ENCODE measurements at regions not wholly inside any gene's neighbourhood (a gene's known extent, or its start where the extent isn't known, plus 50 kb on each side); places are given as distances from the start of the nearest gene placed in this dataset.
A peak's percentile ranks its signal among the peaks of the same experiment; 100 is the strongest.

GRCh38 chr19:23823952-23824389, 65.3 kb upstream of the ZNF681 start:
- Histone ChIP-seq H3K4me1 (ENCODE audit: control insufficient read depth in 2 of 3, insufficient read depth in 2 of 3, low read depth in 1 of 3, low read length in 3 of 3) (no peaks in the 10 kb centered on the region), H3K27ac (ENCODE audit: low read depth in 2 of 2, low read length in 2 of 2) (no peak overlapping the region), H3K4me3 (ENCODE audit: low read length in 3 of 3) (no peak overlapping the region), H3K9ac (ENCODE audit: low read length in 3 of 3) (no peak overlapping the region), H3K9me3 (ENCODE audit: control insufficient read depth in 2 of 3, insufficient read depth in 1 of 3, low read length in 3 of 3) (peaks cover 0 to 48% (median 10%) of the 10 kb centered on the region in 3 donors), H3K36me3 (ENCODE audit: control insufficient read depth in 2 of 3, insufficient read depth in 3 of 3, low read length in 3 of 3) (no peaks in the 10 kb centered on the region), H3K27me3 (ENCODE audit: control insufficient read depth, insufficient read depth, low read length) (no peaks in the 10 kb centered on the region)
- TF ChIP-seq CTCF (IDR thresholded peaks at IDR 0.05; ENCODE audit: borderline replicate concordance, extremely low read depth, insufficient read depth): peak; percentile 16
- DNase-seq: peak in 4 of 5 donors; percentile 22 to 38 (median 30)
- no peak for FAIRE-seq
- intact Hi-C loops (cut with DNase I): no loop called here

- no peak overlapping the region for H3K27ac ChIP-seq (ENCODE audit: low read depth in 2 of 2, low read length in 2 of 2)
- H3K9ac ChIP-seq (ENCODE audit: low read length in 3 of 3): no peak overlapping the region
- intact Hi-C loops (cut with DNase I): no loop called here
- H3K4me3 ChIP-seq (ENCODE audit: low read length in 3 of 3): no peak overlapping the region
- no peaks in the 10 kb centered on the region for H3K4me1 ChIP-seq (ENCODE audit: control insufficient read depth in 2 of 3, insufficient read depth in 2 of 3, low read depth in 1 of 3, low read length in 3 of 3)
- no peak for FAIRE-seq
- no peaks in the 10 kb centered on the region for H3K27me3 ChIP-seq (ENCODE audit: control insufficient read depth, insufficient read depth, low read length)
- H3K9me3 ChIP-seq (ENCODE audit: control insufficient read depth in 2 of 3, insufficient read depth in 1 of 3, low read length in 3 of 3): peaks cover 0 to 46% (median 8%) of the 10 kb centered on the region in 3 donors
- TF ChIP-seq CTCF (IDR thresholded peaks at IDR 0.05; ENCODE audit: borderline replicate concordance, extremely low read depth, insufficient read depth): no peak
- DNase-seq: no peak
- H3K36me3 ChIP-seq (ENCODE audit: control insufficient read depth in 2 of 3, insufficient read depth in 3 of 3, low read length in 3 of 3): no peaks in the 10 kb centered on the region
Measured at GRCh38 chr19:23822735-23823134, 64.0 kb upstream of the ZNF681 start.

- FAIRE-seq: no peak
- H3K4me3 ChIP-seq (ENCODE audit: low read length in 3 of 3): no peak overlapping the region
- intact Hi-C loops (cut with DNase I): no loop called here
- H3K9ac ChIP-seq (ENCODE audit: low read length in 3 of 3): no peak overlapping the region
- no peak overlapping the region for H3K27ac ChIP-seq (ENCODE audit: low read depth in 2 of 2, low read length in 2 of 2)
- DNase-seq: peak in 4 of 5 donors; percentile 35 to 53 (median 42)
- peaks cover 0 to 23% (median 0%) of the 10 kb centered on the region in 3 donors for H3K9me3 ChIP-seq (ENCODE audit: control insufficient read depth in 2 of 3, insufficient read depth in 1 of 3, low read length in 3 of 3)
- no peaks in the 10 kb centered on the region for H3K4me1 ChIP-seq (ENCODE audit: control insufficient read depth in 2 of 3, insufficient read depth in 2 of 3, low read depth in 1 of 3, low read length in 3 of 3)
- peak; percentile 46 for TF ChIP-seq CTCF (IDR thresholded peaks at IDR 0.05; ENCODE audit: borderline replicate concordance, extremely low read depth, insufficient read depth)
- H3K36me3 ChIP-seq (ENCODE audit: control insufficient read depth in 2 of 3, insufficient read depth in 3 of 3, low read length in 3 of 3): no peaks in the 10 kb centered on the region
- no peaks in the 10 kb centered on the region for H3K27me3 ChIP-seq (ENCODE audit: control insufficient read depth, insufficient read depth, low read length)
Measured at GRCh38 chr19:23817519-23817918, 58.8 kb upstream of the ZNF681 start.

DNA sequence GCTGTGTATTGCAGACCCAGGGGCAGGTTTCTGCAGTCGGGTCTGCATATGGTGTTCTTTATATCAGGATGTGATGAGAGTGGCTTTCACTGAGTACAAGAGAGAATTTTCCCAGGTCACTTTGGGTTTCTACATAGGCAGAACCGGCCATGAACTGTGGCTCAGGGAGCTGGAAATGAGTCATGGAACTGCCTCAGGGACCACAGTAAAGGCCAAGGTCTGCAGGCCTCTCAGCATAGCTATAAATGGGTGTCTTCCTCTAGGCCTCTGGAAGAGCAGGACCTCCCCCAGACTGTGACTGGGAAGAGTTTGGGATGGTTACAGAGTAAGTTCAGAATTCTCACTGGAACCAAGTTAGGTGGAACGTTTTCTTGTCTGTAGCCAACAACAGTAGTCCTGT, 51.8 kb upstream of the ZNF681 start:
- Histone ChIP-seq H3K4me3 (ENCODE audit: low read length in 3 of 3) (no peak overlapping the region), H3K4me1 (ENCODE audit: control insufficient read depth in 2 of 3, insufficient read depth in 2 of 3, low read depth in 1 of 3, low read length in 3 of 3) (no peaks in the 10 kb centered on the region), H3K9ac (ENCODE audit: low read length in 3 of 3) (no peak overlapping the region), H3K9me3 (ENCODE audit: control insufficient read depth in 2 of 3, insufficient read depth in 1 of 3, low read length in 3 of 3) (no peaks in the 10 kb centered on the region), H3K27me3 (ENCODE audit: control insufficient read depth, insufficient read depth, low read length) (no peaks in the 10 kb centered on the region), H3K27ac (ENCODE audit: low read depth in 2 of 2, low read length in 2 of 2) (no peak overlapping the region), H3K36me3 (ENCODE audit: control insufficient read depth in 2 of 3, insufficient read depth in 3 of 3, low read length in 3 of 3) (no peaks in the 10 kb centered on the region)
- intact Hi-C loops (cut with DNase I): no loop called here
- no peak for TF ChIP-seq CTCF (IDR thresholded peaks at IDR 0.05; ENCODE audit: borderline replicate concordance, extremely low read depth, insufficient read depth)
- FAIRE-seq (no peak), DNase-seq (no peak)
